DOHH2 (cell line): ENCODE measurements at regions not wholly inside any gene's neighbourhood (a gene's known extent, or its start where the extent isn't known, plus 50 kb on each side); places are given as distances from the start of the nearest gene placed in this dataset.

Experiments
- CTCF ChIP-seq: fragments of 200-600 bp; sonication (generic); IDR thresholded peaks from one replicate; pipeline ENCODE4 v1.5.1; 2014; ENCODE audit warnings: antibody characterized with exemption, mild to moderate bottlenecking, low read depth, low read length; ENCODE audit not compliant: poor library complexity, severe bottlenecking
- EZH2phosphoT487 ChIP-seq: fragments of 200-600 bp; sonication (generic); IDR thresholded peaks from 2 replicates; pipeline ENCODE4 v1.6.1; 2017; ENCODE audit warnings: borderline replicate concordance, mild to moderate bottlenecking, antibody characterized with exemption, low read length, moderate library complexity, mixed read lengths

- no peak for TF ChIP-seq CTCF
- TF ChIP-seq EZH2phosphoT487, result no peak
These were observed 472.4 kb upstream of the HS3ST1 start for GRCh38 chr4:11901089-11901488.
